Neural cell (in vitro differentiated cells): ENCODE measurements at regions not wholly inside any gene's neighbourhood (a gene's known extent, or its start where the extent isn't known, plus 50 kb on each side); places are given as distances from the start of the nearest gene placed in this dataset.
"Not testable (repeated sequence)": the region's sequence is repeated elsewhere in the genome, so short reads cannot be mapped to it uniquely, and the experiment has no call there.

Experiments used
- H2AFZ ChIP-seq: fragments of 200-600, 300-800 bp; sonication (generic), shearing (Covaris generic); 2 replicates; pipeline ENCODE4 v1.6.0; 2014; ENCODE audit warnings: low read depth, mild to moderate bottlenecking, antibody characterized with exemption, low read length, moderate library complexity
- H3F3A ChIP-seq: fragments of 200-600 bp; shearing (Covaris generic); 2 replicates; pipeline ENCODE4 v1.6.1; 2016; ENCODE audit warnings: mild to moderate bottlenecking, moderate library complexity, mixed read lengths, antibody characterized with exemption, low read length; ENCODE audit not compliant: insufficient read depth, poor library complexity, severe bottlenecking
- H3K27ac ChIP-seq: fragments of 200-600, 300-800 bp; sonication (generic), shearing (Covaris generic); 2 replicates; pipeline ENCODE4 v1.5.1; 2014; ENCODE audit warnings: mild to moderate bottlenecking, low read length, moderate library complexity
- H3K27me3 ChIP-seq: fragments of 300-800, 200-600 bp; sonication (generic), shearing (Covaris generic); 2 replicates; pipeline ENCODE4 v1.6.0; 2014; ENCODE audit warnings: mild to moderate bottlenecking, low read depth, low read length, moderate library complexity; ENCODE audit not compliant: insufficient read depth
- H3K36me3 ChIP-seq: fragments of 300-800, 200-600 bp; sonication (generic), shearing (Covaris generic); 2 replicates; pipeline ENCODE4 v1.5.1; 2014; ENCODE audit warnings: mild to moderate bottlenecking, antibody characterized with exemption, low read length, moderate library complexity; ENCODE audit not compliant: insufficient read depth
- H3K4me2 ChIP-seq: fragments of 300-800, 200-600 bp; sonication (generic), shearing (Covaris generic); 2 replicates; pipeline ENCODE4 v1.6.0; 2014; ENCODE audit warnings: mild to moderate bottlenecking, low read length
- H3K4me3 ChIP-seq: fragments of 300-800, 200-600 bp; sonication (generic), shearing (Covaris generic); 2 replicates; pipeline ENCODE4 v1.5.1; 2014; ENCODE audit warnings: mild to moderate bottlenecking, low read length, moderate library complexity
- H3K79me2 ChIP-seq: fragments of 200-600 bp; shearing (Covaris generic); replicated peaks from 2 replicates; pipeline ENCODE4 v1.6.0; 2014; ENCODE audit warnings: mild to moderate bottlenecking, low read length, moderate library complexity; ENCODE audit not compliant: insufficient read depth
- H3K9ac ChIP-seq: fragments of 300-800, 200-600 bp; sonication (generic), shearing (Covaris generic); 2 replicates; pipeline ENCODE4 v1.6.1; 2016; ENCODE audit warnings: mild to moderate bottlenecking, low read length, mixed read lengths
- H3K9me2 ChIP-seq: fragments of 200-600 bp; shearing (Covaris generic); 2 replicates; pipeline ENCODE4 v1.6.1; 2016; ENCODE audit warnings: mild to moderate bottlenecking, low read length, mixed read lengths; ENCODE audit not compliant: insufficient read depth
- H3K9me3 ChIP-seq: fragments of 200-600, 300-800 bp; sonication (generic), shearing (Covaris generic); 2 replicates; pipeline ENCODE4 v1.6.1; 2016; ENCODE audit warnings: mild to moderate bottlenecking, mixed run types, low read length, moderate library complexity, mixed read lengths
- H4K20me1 ChIP-seq: fragments of 200-600 bp; shearing (Covaris generic); 2 replicates; pipeline ENCODE4 v1.6.1; 2016; ENCODE audit warnings: mild to moderate bottlenecking, mixed run types; ENCODE audit not compliant: insufficient read depth
- CTCF ChIP-seq: fragments of 450-650 bp; IDR thresholded peaks from 2 replicates; pipeline ENCODE4 v1.5.1; 2014; ENCODE audit warnings: antibody characterized with exemption, mild to moderate bottlenecking, moderate library complexity; ENCODE audit not compliant: poor library complexity, severe bottlenecking
- EP300 ChIP-seq: fragments of 450-650 bp; conservative IDR thresholded peaks from 2 replicates; pipeline ENCODE4 v1.6.1; 2014; ENCODE audit warnings: antibody characterized with exemption, mild to moderate bottlenecking, moderate library complexity; ENCODE audit not compliant: poor library complexity, severe bottlenecking
- EZH2 ChIP-seq: fragments of 200-600, 300-800 bp; shearing (Covaris generic), sonication (generic); IDR thresholded peaks from 2 replicates; pipeline ENCODE4 v1.6.1; 2014; ENCODE audit warnings: antibody characterized with exemption, low read length, borderline replicate concordance, mild to moderate bottlenecking; ENCODE audit not compliant: insufficient read depth, poor library complexity, severe bottlenecking
- MXI1 ChIP-seq: fragments of 450-650 bp; conservative IDR thresholded peaks from 2 replicates; pipeline ENCODE4 v1.6.1; 2014; ENCODE audit warnings: antibody characterized with exemption, mild to moderate bottlenecking; ENCODE audit not compliant: poor library complexity, severe bottlenecking
- POLR2AphosphoS5 ChIP-seq: IDR thresholded peaks from 2 replicates; pipeline ENCODE4 v1.6.1; 2012
- RAD21 ChIP-seq: fragments of 450-650 bp; conservative IDR thresholded peaks from 2 replicates; pipeline ENCODE4 v1.6.1; 2014; ENCODE audit warnings: antibody characterized with exemption, mild to moderate bottlenecking, moderate library complexity
- REST ChIP-seq: IDR thresholded peaks from 2 replicates; pipeline ENCODE4 v1.6.1; 2012; ENCODE audit warnings: borderline replicate concordance
- SMC3 ChIP-seq: fragments of 450-650 bp; conservative IDR thresholded peaks from 2 replicates; pipeline ENCODE4 v1.6.1; 2014; ENCODE audit warnings: antibody characterized with exemption, mild to moderate bottlenecking, moderate library complexity; ENCODE audit not compliant: poor library complexity
- TAF1 ChIP-seq: IDR thresholded peaks from 2 replicates; pipeline ENCODE4 v1.6.1; 2012; ENCODE audit warnings: low read depth

GRCh38 chrX:96529386-96529785 is 155.3 kb upstream of the DIAPH2 start:
- not testable (repeated sequence) for H3K9me2 ChIP-seq, H3K36me3 ChIP-seq, H2AFZ ChIP-seq, H3K4me2 ChIP-seq, H3F3A ChIP-seq, H3K9ac ChIP-seq, H3K79me2 ChIP-seq, H3K9me3 ChIP-seq, H3K27me3 ChIP-seq, H3K27ac ChIP-seq, H3K4me3 ChIP-seq, H4K20me1 ChIP-seq

- Histone ChIP-seq H3K9me2 (no peaks in the 10 kb centered on the region), H2AFZ (no peak overlapping the region), H3K4me3 (no peak overlapping the region)
These were observed 146.4 kb upstream of the DIAPH2 start for GRCh38 chrX:96538104-96538725.

More at GRCh38 chrX:96538104-96538725, 146.4 kb upstream of the DIAPH2 start:
- Histone ChIP-seq H3K79me2 (no peaks in the 10 kb centered on the region), H3K27me3 (no peaks in the 10 kb centered on the region), H3K36me3 (no peaks in the 10 kb centered on the region), H3K4me2 (no peak overlapping the region), H3F3A (no peaks in the 10 kb centered on the region), H4K20me1 (no peaks in the 10 kb centered on the region), H3K9ac (no peak overlapping the region), H3K9me3 (no peaks in the 10 kb centered on the region), H3K27ac (no peak overlapping the region)
- TF ChIP-seq POLR2AphosphoS5 (no peak), TAF1 (no peak), MXI1 (no peak), SMC3 (no peak), RAD21 (no peak), EZH2 (no peak), EP300 (no peak), REST (no peak), CTCF (no peak)
